ENCODE measurements at regions not wholly inside any gene's neighbourhood (a gene's known extent, or its start where the extent isn't known, plus 50 kb on each side); places are given as distances from the start of the nearest gene placed in this dataset.
"Not testable (repeated sequence)": the region's sequence is repeated elsewhere in the genome, so short reads cannot be mapped to it uniquely, and the experiment has no call there.

- TF ChIP-seq, protein P1, sequence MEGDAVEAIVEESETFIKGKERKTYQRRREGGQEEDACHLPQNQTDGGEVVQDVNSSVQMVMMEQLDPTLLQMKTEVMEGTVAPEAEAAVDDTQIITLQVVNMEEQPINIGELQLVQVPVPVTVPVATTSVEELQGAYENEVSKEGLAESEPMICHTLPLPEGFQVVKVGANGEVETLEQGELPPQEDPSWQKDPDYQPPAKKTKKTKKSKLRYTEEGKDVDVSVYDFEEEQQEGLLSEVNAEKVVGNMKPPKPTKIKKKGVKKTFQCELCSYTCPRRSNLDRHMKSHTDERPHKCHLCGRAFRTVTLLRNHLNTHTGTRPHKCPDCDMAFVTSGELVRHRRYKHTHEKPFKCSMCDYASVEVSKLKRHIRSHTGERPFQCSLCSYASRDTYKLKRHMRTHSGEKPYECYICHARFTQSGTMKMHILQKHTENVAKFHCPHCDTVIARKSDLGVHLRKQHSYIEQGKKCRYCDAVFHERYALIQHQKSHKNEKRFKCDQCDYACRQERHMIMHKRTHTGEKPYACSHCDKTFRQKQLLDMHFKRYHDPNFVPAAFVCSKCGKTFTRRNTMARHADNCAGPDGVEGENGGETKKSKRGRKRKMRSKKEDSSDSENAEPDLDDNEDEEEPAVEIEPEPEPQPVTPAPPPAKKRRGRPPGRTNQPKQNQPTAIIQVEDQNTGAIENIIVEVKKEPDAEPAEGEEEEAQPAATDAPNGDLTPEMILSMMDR (conservative IDR thresholded peaks at IDR 0.05; ENCODE audit: low read length), result not testable (repeated sequence)
- TF ChIP-seq EZH2phosphoT487 (IDR thresholded peaks at IDR 0.05; ENCODE audit: borderline replicate concordance), result not testable (repeated sequence)
These were observed 112.2 kb upstream of the ZNF479 start for GRCh38 chr7:57244345-57244980.

Data from Loucy (cell line).